H1 (cell line): ENCODE measurements at regions not wholly inside any gene's neighbourhood (a gene's known extent, or its start where the extent isn't known, plus 50 kb on each side); places are given as distances from the start of the nearest gene placed in this dataset.

Experiments
- CBX5 ChIP-seq: fragments of 300-800, 300-1000 bp; sonication (generic); IDR thresholded peaks from 2 replicates; pipeline ENCODE4 v1.7.1; 2016; ENCODE audit warnings: antibody characterized with exemption, low read length, low read depth
- CTBP2 ChIP-seq: IDR thresholded peaks from 2 replicates; pipeline ENCODE4 v1.7.0; 2011; ENCODE audit warnings: borderline replicate concordance, mild to moderate bottlenecking, moderate library complexity, mixed read lengths, low read length; ENCODE audit not compliant: insufficient read depth, insufficient read length
- TEAD4 ChIP-seq: IDR thresholded peaks from 2 replicates; pipeline ENCODE4 v1.6.1; 2012; ENCODE audit warnings: low read depth, low read length, inconsistent platforms, mixed read lengths
- YY1 ChIP-seq: IDR thresholded peaks from 2 replicates; pipeline ENCODE4 v1.6.1; 2011; ENCODE audit warnings: low read depth, mild to moderate bottlenecking, low read length
- TF ChIP-seq, protein P1 (sequence below): fragments of 300-600 bp; sonication (generic); IDR thresholded peaks from 2 replicates; pipeline ENCODE4 v1.7.1; 2012; ENCODE audit warnings: low read length, moderate library complexity, mild to moderate bottlenecking, inconsistent platforms; ENCODE audit not compliant: insufficient replicate concordance
- TF ChIP-seq, protein P2 (sequence below): IDR thresholded peaks from 2 replicates; pipeline ENCODE4 v1.6.1; 2012; ENCODE audit warnings: inconsistent platforms

DNA sequence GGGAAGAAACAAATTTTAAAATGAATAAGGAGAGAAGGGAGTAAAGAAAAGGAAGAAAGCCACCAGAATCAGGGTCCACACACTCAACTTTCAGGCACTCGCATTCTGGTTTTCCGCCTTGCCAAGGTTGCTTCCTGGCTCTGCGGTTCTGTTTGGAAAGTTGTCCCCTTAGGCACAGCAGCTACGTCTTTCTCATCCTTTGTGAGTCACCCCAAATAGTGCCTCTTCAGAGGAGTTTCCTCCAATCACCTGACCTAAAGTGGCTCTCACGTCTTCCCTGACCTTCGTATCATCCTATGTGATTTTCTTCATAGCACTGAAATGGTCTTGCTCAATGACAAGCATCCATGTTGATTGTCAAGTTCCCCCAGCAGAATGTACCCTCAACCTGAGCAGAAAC, 99.5 kb upstream of the TMCC3 start (continued):
- TF ChIP-seq, protein P1, sequence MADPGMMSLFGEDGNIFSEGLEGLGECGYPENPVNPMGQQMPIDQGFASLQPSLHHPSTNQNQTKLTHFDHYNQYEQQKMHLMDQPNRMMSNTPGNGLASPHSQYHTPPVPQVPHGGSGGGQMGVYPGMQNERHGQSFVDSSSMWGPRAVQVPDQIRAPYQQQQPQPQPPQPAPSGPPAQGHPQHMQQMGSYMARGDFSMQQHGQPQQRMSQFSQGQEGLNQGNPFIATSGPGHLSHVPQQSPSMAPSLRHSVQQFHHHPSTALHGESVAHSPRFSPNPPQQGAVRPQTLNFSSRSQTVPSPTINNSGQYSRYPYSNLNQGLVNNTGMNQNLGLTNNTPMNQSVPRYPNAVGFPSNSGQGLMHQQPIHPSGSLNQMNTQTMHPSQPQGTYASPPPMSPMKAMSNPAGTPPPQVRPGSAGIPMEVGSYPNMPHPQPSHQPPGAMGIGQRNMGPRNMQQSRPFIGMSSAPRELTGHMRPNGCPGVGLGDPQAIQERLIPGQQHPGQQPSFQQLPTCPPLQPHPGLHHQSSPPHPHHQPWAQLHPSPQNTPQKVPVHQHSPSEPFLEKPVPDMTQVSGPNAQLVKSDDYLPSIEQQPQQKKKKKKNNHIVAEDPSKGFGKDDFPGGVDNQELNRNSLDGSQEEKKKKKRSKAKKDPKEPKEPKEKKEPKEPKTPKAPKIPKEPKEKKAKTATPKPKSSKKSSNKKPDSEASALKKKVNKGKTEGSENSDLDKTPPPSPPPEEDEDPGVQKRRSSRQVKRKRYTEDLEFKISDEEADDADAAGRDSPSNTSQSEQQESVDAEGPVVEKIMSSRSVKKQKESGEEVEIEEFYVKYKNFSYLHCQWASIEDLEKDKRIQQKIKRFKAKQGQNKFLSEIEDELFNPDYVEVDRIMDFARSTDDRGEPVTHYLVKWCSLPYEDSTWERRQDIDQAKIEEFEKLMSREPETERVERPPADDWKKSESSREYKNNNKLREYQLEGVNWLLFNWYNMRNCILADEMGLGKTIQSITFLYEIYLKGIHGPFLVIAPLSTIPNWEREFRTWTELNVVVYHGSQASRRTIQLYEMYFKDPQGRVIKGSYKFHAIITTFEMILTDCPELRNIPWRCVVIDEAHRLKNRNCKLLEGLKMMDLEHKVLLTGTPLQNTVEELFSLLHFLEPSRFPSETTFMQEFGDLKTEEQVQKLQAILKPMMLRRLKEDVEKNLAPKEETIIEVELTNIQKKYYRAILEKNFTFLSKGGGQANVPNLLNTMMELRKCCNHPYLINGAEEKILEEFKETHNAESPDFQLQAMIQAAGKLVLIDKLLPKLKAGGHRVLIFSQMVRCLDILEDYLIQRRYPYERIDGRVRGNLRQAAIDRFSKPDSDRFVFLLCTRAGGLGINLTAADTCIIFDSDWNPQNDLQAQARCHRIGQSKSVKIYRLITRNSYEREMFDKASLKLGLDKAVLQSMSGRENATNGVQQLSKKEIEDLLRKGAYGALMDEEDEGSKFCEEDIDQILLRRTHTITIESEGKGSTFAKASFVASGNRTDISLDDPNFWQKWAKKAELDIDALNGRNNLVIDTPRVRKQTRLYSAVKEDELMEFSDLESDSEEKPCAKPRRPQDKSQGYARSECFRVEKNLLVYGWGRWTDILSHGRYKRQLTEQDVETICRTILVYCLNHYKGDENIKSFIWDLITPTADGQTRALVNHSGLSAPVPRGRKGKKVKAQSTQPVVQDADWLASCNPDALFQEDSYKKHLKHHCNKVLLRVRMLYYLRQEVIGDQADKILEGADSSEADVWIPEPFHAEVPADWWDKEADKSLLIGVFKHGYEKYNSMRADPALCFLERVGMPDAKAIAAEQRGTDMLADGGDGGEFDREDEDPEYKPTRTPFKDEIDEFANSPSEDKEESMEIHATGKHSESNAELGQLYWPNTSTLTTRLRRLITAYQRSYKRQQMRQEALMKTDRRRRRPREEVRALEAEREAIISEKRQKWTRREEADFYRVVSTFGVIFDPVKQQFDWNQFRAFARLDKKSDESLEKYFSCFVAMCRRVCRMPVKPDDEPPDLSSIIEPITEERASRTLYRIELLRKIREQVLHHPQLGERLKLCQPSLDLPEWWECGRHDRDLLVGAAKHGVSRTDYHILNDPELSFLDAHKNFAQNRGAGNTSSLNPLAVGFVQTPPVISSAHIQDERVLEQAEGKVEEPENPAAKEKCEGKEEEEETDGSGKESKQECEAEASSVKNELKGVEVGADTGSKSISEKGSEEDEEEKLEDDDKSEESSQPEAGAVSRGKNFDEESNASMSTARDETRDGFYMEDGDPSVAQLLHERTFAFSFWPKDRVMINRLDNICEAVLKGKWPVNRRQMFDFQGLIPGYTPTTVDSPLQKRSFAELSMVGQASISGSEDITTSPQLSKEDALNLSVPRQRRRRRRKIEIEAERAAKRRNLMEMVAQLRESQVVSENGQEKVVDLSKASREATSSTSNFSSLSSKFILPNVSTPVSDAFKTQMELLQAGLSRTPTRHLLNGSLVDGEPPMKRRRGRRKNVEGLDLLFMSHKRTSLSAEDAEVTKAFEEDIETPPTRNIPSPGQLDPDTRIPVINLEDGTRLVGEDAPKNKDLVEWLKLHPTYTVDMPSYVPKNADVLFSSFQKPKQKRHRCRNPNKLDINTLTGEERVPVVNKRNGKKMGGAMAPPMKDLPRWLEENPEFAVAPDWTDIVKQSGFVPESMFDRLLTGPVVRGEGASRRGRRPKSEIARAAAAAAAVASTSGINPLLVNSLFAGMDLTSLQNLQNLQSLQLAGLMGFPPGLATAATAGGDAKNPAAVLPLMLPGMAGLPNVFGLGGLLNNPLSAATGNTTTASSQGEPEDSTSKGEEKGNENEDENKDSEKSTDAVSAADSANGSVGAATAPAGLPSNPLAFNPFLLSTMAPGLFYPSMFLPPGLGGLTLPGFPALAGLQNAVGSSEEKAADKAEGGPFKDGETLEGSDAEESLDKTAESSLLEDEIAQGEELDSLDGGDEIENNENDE, result no peak
- TF ChIP-seq TEAD4 (no peak), YY1 (no peak), CBX5 (no peak), CTBP2 (no peak)
- TF ChIP-seq, protein P2, sequence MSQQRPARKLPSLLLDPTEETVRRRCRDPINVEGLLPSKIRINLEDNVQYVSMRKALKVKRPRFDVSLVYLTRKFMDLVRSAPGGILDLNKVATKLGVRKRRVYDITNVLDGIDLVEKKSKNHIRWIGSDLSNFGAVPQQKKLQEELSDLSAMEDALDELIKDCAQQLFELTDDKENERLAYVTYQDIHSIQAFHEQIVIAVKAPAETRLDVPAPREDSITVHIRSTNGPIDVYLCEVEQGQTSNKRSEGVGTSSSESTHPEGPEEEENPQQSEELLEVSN, result no peak
